ENCODE measurements at regions not wholly inside any gene's neighbourhood (a gene's known extent, or its start where the extent isn't known, plus 50 kb on each side); places are given as distances from the start of the nearest gene placed in this dataset.

GRCh38 chr5:103346162-103346748, 87.7 kb downstream of the MACIR start:
- no peak for DNase-seq (ENCODE audit: insufficient read length, low spot score)
- no peak for FAIRE-seq
- TF ChIP-seq SPI1 (IDR thresholded peaks at IDR 0.05; ENCODE audit: low read depth, low read length) (no peak), POLR2AphosphoS5 (IDR thresholded peaks at IDR 0.05; ENCODE audit: low read depth, low read length) (no peak), PAX5 (IDR thresholded peaks at IDR 0.05; ENCODE audit: insufficient read depth, low read length, severe bottlenecking) (no peak), TAF1 (IDR thresholded peaks at IDR 0.05; ENCODE audit: low read depth, low read length) (no peak), POLR2A (IDR thresholded peaks at IDR 0.05; ENCODE audit: low read depth, low read length) (no peak), POU2F2 (IDR thresholded peaks at IDR 0.05; ENCODE audit: low read depth, low read length) (no peak)

GRCh38 chr5:103345461-103345860, 86.9 kb downstream of the MACIR start:
- no peak for TF ChIP-seq PAX5 (IDR thresholded peaks at IDR 0.05; ENCODE audit: insufficient read depth, low read length, severe bottlenecking)
- TF ChIP-seq POLR2A (IDR thresholded peaks at IDR 0.05; ENCODE audit: low read depth, low read length), result no peak
- no peak for TF ChIP-seq POLR2AphosphoS5 (IDR thresholded peaks at IDR 0.05; ENCODE audit: low read depth, low read length)
- TF ChIP-seq TAF1 (IDR thresholded peaks at IDR 0.05; ENCODE audit: low read depth, low read length), result no peak
- no peak for TF ChIP-seq POU2F2 (IDR thresholded peaks at IDR 0.05; ENCODE audit: low read depth, low read length)
- no peak for TF ChIP-seq SPI1 (IDR thresholded peaks at IDR 0.05; ENCODE audit: low read depth, low read length)
- FAIRE-seq (no peak), DNase-seq (ENCODE audit: insufficient read length, low spot score) (no peak)

GRCh38 chr5:103340717-103341388, 82.3 kb downstream of the MACIR start:
- FAIRE-seq (peak; percentile 58), DNase-seq (ENCODE audit: insufficient read length, low spot score) (peak; percentile 13)
- TF ChIP-seq SPI1 (IDR thresholded peaks at IDR 0.05; ENCODE audit: low read depth, low read length), result peak; percentile 39
- TF ChIP-seq POU2F2 (IDR thresholded peaks at IDR 0.05; ENCODE audit: low read depth, low read length), result no peak
- no peak for TF ChIP-seq TAF1 (IDR thresholded peaks at IDR 0.05; ENCODE audit: low read depth, low read length)

- no peak for FAIRE-seq
- TF ChIP-seq TAF1 (IDR thresholded peaks at IDR 0.05; ENCODE audit: low read depth, low read length) (no peak), POLR2AphosphoS5 (IDR thresholded peaks at IDR 0.05; ENCODE audit: low read depth, low read length) (no peak), POU2F2 (IDR thresholded peaks at IDR 0.05; ENCODE audit: low read depth, low read length) (no peak), SPI1 (IDR thresholded peaks at IDR 0.05; ENCODE audit: low read depth, low read length) (no peak), POLR2A (IDR thresholded peaks at IDR 0.05; ENCODE audit: low read depth, low read length) (no peak), PAX5 (IDR thresholded peaks at IDR 0.05; ENCODE audit: insufficient read depth, low read length, severe bottlenecking) (no peak)
- no peak for DNase-seq (ENCODE audit: insufficient read length, low spot score)
Measured at GRCh38 chr5:103340132-103340531, 81.6 kb downstream of the MACIR start.

GRCh38 chr5:103336941-103337340, 78.4 kb downstream of the MACIR start:
- no peak for FAIRE-seq
- no peak for TF ChIP-seq POU2F2 (IDR thresholded peaks at IDR 0.05; ENCODE audit: low read depth, low read length)
- no peak for TF ChIP-seq TAF1 (IDR thresholded peaks at IDR 0.05; ENCODE audit: low read depth, low read length)
- no peak for DNase-seq (ENCODE audit: insufficient read length, low spot score)

GRCh38 chr5:103333376-103333775, 74.8 kb downstream of the MACIR start:
- TF ChIP-seq POU2F2 (IDR thresholded peaks at IDR 0.05; ENCODE audit: low read depth, low read length), result no peak
- no peak for TF ChIP-seq SPI1 (IDR thresholded peaks at IDR 0.05; ENCODE audit: low read depth, low read length)
- no peak for TF ChIP-seq POLR2AphosphoS5 (IDR thresholded peaks at IDR 0.05; ENCODE audit: low read depth, low read length)
- TF ChIP-seq POLR2A (IDR thresholded peaks at IDR 0.05; ENCODE audit: low read depth, low read length), result no peak
- no peak for TF ChIP-seq TAF1 (IDR thresholded peaks at IDR 0.05; ENCODE audit: low read depth, low read length)
- no peak for TF ChIP-seq PAX5 (IDR thresholded peaks at IDR 0.05; ENCODE audit: insufficient read depth, low read length, severe bottlenecking)
- DNase-seq (ENCODE audit: insufficient read length, low spot score) (no peak), FAIRE-seq (no peak)

GRCh38 chr5:103330875-103331274, 72.3 kb downstream of the MACIR start:
- no peak for TF ChIP-seq SPI1 (IDR thresholded peaks at IDR 0.05; ENCODE audit: low read depth, low read length)
- TF ChIP-seq POU2F2 (IDR thresholded peaks at IDR 0.05; ENCODE audit: low read depth, low read length), result no peak
- no peak for TF ChIP-seq PAX5 (IDR thresholded peaks at IDR 0.05; ENCODE audit: insufficient read depth, low read length, severe bottlenecking)
- TF ChIP-seq POLR2A (IDR thresholded peaks at IDR 0.05; ENCODE audit: low read depth, low read length), result no peak
- TF ChIP-seq TAF1 (IDR thresholded peaks at IDR 0.05; ENCODE audit: low read depth, low read length), result no peak
- TF ChIP-seq POLR2AphosphoS5 (IDR thresholded peaks at IDR 0.05; ENCODE audit: low read depth, low read length), result no peak
- FAIRE-seq, result no peak

More at GRCh38 chr5:103330875-103331274, 72.3 kb downstream of the MACIR start:
- DNase-seq (ENCODE audit: insufficient read length, low spot score), result no peak
